K562 (cell line): ENCODE measurements at regions not wholly inside any gene's neighbourhood (a gene's known extent, or its start where the extent isn't known, plus 50 kb on each side); places are given as distances from the start of the nearest gene placed in this dataset.

Experiments used
- ATAC-seq: fragments of 200-7000 bp; cut with Tn5 transposase; 3 replicates; pipeline ENCODE4 v1.9.1; 2020; ENCODE audit warnings: moderate library complexity
- BruUV-seq: library from RNA; stranded (reverse); fragments of 400-500 nt; replicated peaks from 2 replicates; lab custom pipeline; 2021; lab: Mats Ljungman, UMichigan
- CTCF ChIA-PET: fragments of 300-600 bp; formaldehyde crosslinking; extraction: SDS; loops from one replicate; lab custom pipeline; 2021; ENCODE audit warnings: low intra/inter-chr PET ratio; lab: Yijun Ruan, JAX
- POLR2A ChIA-PET: fragments of 300-600, 350-650 bp; sonication (Branson Sonifier 250); formaldehyde crosslinking; extraction: SDS; loops from one replicate; lab custom pipeline; 2021; ENCODE audit warnings: antibody characterized with exemption, inconsistent platforms; lab: Yijun Ruan, JAX
- DNase-seq, 4 experiments: peaks; one replicate each; pipeline versions ENCODE4 v3.0.0 to v3.0.0-alpha.2; 2011 to 2018; ENCODE audit warnings: low spot score in 3 of 4, mixed read lengths in 3 of 4; ENCODE audit errors: extremely low read depth in 1 of 4
- FAIRE-seq: peaks from 2 replicates; lab custom pipeline; 2011; peaks lifted over from hg19 to GRCh38; lab: Jason Lieb, UNC
- H2AFZ ChIP-seq: 2 replicates; pipeline ENCODE4 v1.6.0; 2011; ENCODE audit warnings: low read depth, low read length, control low read depth, inconsistent platforms
- H3K27ac ChIP-seq: fragments of 200-600 bp; 3 replicates; pipeline ENCODE4 v1.8.0; 2011; ENCODE audit warnings: low read depth, mild to moderate bottlenecking, control low read depth, inconsistent platforms, low read length, moderate library complexity, mixed read lengths; ENCODE audit errors: extremely low read depth
- H3K27me3 ChIP-seq, 2 experiments: fragments of 300-600 bp in 1 of 2; 2 replicates in 1 of 2; 3 replicates in 1 of 2; pipeline versions ENCODE4 v1.6.0 to v1.8.0; 2011; ENCODE audit warnings: inconsistent platforms in 2 of 2, low read length in 2 of 2, mild to moderate bottlenecking in 1 of 2, mixed read lengths in 1 of 2, moderate library complexity in 1 of 2; ENCODE audit not compliant: control insufficient read depth in 2 of 2, insufficient read depth in 2 of 2
- H3K36me3 ChIP-seq: fragments of 300-600 bp; 3 replicates; pipeline ENCODE4 v1.8.0; 2011; ENCODE audit warnings: mild to moderate bottlenecking, low read length, inconsistent platforms; ENCODE audit not compliant: control insufficient read depth, insufficient read depth
- H3K4me1 ChIP-seq, 2 experiments: fragments of 200-600 bp in 1 of 2; replicated peaks in 1 of 2; 2 replicates in 1 of 2; 3 replicates in 1 of 2; pipeline versions ENCODE4 v1.5.1 to v1.8.0; 2011; ENCODE audit warnings: inconsistent platforms in 2 of 2, low read length in 2 of 2, mild to moderate bottlenecking in 1 of 2, mixed read lengths in 1 of 2, moderate library complexity in 1 of 2; ENCODE audit not compliant: control insufficient read depth in 2 of 2, insufficient read depth in 2 of 2
- H3K4me2 ChIP-seq: 2 replicates; pipeline ENCODE4 v1.6.1; 2011; ENCODE audit warnings: low read length, control low read depth, inconsistent platforms, mixed read lengths; ENCODE audit not compliant: insufficient read depth
- H3K4me3 ChIP-seq: fragments of 200-600 bp; sonication (generic), shearing (Covaris generic); 2 replicates; pipeline ENCODE4 v1.5.1; 2016; ENCODE audit warnings: control low read depth, inconsistent platforms
- H3K79me2 ChIP-seq: fragments of 200-600 bp; 3 replicates; pipeline ENCODE4 v1.8.0; 2011; ENCODE audit warnings: low read length, inconsistent platforms; ENCODE audit not compliant: control insufficient read depth, insufficient read depth
- H3K9ac ChIP-seq, 2 experiments: 2 replicates each; pipeline versions ENCODE4 v1.6.0 to v1.6.1; 2011; ENCODE audit warnings: low read depth in 2 of 2, low read length in 2 of 2, control low read depth in 1 of 2, inconsistent platforms in 1 of 2, mild to moderate bottlenecking in 1 of 2, mixed read lengths in 1 of 2; ENCODE audit not compliant: insufficient read depth in 1 of 2
- H3K9me1 ChIP-seq: one replicate; pipeline ENCODE4 v1.6.0; 2011; ENCODE audit warnings: inconsistent platforms, mild to moderate bottlenecking, low read length, moderate library complexity; ENCODE audit not compliant: control insufficient read depth, insufficient read depth
- H3K9me3 ChIP-seq: replicated peaks from 2 replicates; pipeline ENCODE4 v1.5.1; 2011; ENCODE audit warnings: low read depth, low read length, inconsistent platforms; ENCODE audit not compliant: control insufficient read depth, insufficient read depth
- H4K20me1 ChIP-seq: replicated peaks from 2 replicates; pipeline ENCODE4 v1.6.1; 2011; ENCODE audit warnings: low read length, inconsistent platforms, mixed read lengths; ENCODE audit not compliant: control insufficient read depth, insufficient read depth
- BACH1 ChIP-seq: fragments of 200-800 bp; sonication (Bioruptor generic); IDR thresholded peaks from 2 replicates; pipeline ENCODE4 v1.6.1; 2016; ENCODE audit warnings: missing genetic modification characterization, missing compliant biosample characterization
- CHD4 ChIP-seq: fragments of 200-600 bp; sonication (generic); IDR thresholded peaks from 3 replicates; pipeline ENCODE4 v1.6.1; 2012; ENCODE audit warnings: low read depth, mild to moderate bottlenecking, mixed read lengths, low read length, inconsistent platforms; ENCODE audit not compliant: insufficient read depth, insufficient replicate concordance, poor library complexity, severe bottlenecking
- DMBX1 ChIP-seq: fragments of 250-450 bp; sonication (Bioruptor Pico); IDR thresholded peaks from 2 replicates; pipeline ENCODE4 v1.8.0; 2022; ENCODE audit warnings: inconsistent platforms, mild to moderate bottlenecking, moderate library complexity, borderline replicate concordance
- EP400 ChIP-seq: fragments of 450-650 bp; IDR thresholded peaks from 2 replicates; pipeline ENCODE4 v1.6.1; 2017; ENCODE audit warnings: antibody characterized with exemption, mild to moderate bottlenecking, moderate library complexity
- ETS1 ChIP-seq: conservative IDR thresholded peaks from 2 replicates; pipeline ENCODE4 v1.6.1; 2011; ENCODE audit warnings: low read depth, mild to moderate bottlenecking, low read length; ENCODE audit not compliant: control insufficient read depth
- IRF9 ChIP-seq: fragments of 450-650 bp; IDR thresholded peaks from 2 replicates; pipeline ENCODE4 v1.6.1; 2016; ENCODE audit warnings: missing biosample characterization, missing genetic modification characterization
- MAFF ChIP-seq: IDR thresholded peaks from 2 replicates; pipeline ENCODE4 v1.6.1; 2012; ENCODE audit warnings: low read length, improper control_type of control experiment
- MBD2 ChIP-seq: sonication (generic); IDR thresholded peaks from 2 replicates; pipeline ENCODE4 v1.6.1; 2016; ENCODE audit warnings: low read depth, borderline replicate concordance
- NEUROD1 ChIP-seq: fragments of 150-350 bp; IDR thresholded peaks from 2 replicates; pipeline ENCODE4 v1.6.1; 2014; ENCODE audit warnings: borderline replicate concordance, low read length, low read depth; ENCODE audit not compliant: partially characterized antibody
- NR3C1 ChIP-seq: sonication (generic); formaldehyde crosslinking; IDR thresholded peaks from 2 replicates; pipeline ENCODE4 v1.8.1; 2022; ENCODE audit warnings: missing genetic modification reagents
- NUFIP1 ChIP-seq: fragments of 450-650 bp; IDR thresholded peaks from 2 replicates; pipeline ENCODE4 v1.6.1; 2018; ENCODE audit not compliant: partially characterized antibody
- PCBP2 ChIP-seq: fragments of 200-400 bp; formaldehyde crosslinking; IDR thresholded peaks from 2 replicates; pipeline ENCODE4 v1.6.1; 2018; ENCODE audit warnings: low read length, low read depth, mild to moderate bottlenecking, moderate library complexity; ENCODE audit not compliant: poor library complexity, severe bottlenecking
- TAL1 ChIP-seq: fragments of 450-650 bp; IDR thresholded peaks from 2 replicates; pipeline ENCODE4 v1.6.1; 2016; ENCODE audit warnings: mild to moderate bottlenecking
- UBTF ChIP-seq, 2 experiments: IDR thresholded peaks; 2 replicates each; pipeline ENCODE4 v1.6.1; 2012; ENCODE audit warnings: improper control_type of control experiment in 2 of 2, low read depth in 2 of 2, low read length in 2 of 2, borderline replicate concordance in 1 of 2
- ZNF184 ChIP-seq: sonication (generic); formaldehyde crosslinking; IDR thresholded peaks from 2 replicates; pipeline ENCODE4 v1.5.0; 2020; ENCODE audit warnings: missing genetic modification reagents
- ZNF224 ChIP-seq: sonication (generic); formaldehyde crosslinking; IDR thresholded peaks from 2 replicates; pipeline ENCODE4 v1.8.0; 2022; ENCODE audit warnings: mild to moderate bottlenecking, missing genetic modification reagents
- ZNF586 ChIP-seq: fragments of 450-650 bp; formaldehyde crosslinking; conservative IDR thresholded peaks from 2 replicates; pipeline ENCODE4 v1.4.0; 2020; ENCODE audit warnings: mild to moderate bottlenecking, moderate library complexity
- ZNF76 ChIP-seq: fragments of 250-450 bp; sonication (Bioruptor Pico); IDR thresholded peaks from 2 replicates; pipeline ENCODE4 v1.4.0; 2020; ENCODE audit warnings: mild to moderate bottlenecking, moderate library complexity, borderline replicate concordance
- WGBS: fragments of 100-300 bp; shearing (Covaris generic); methylation state at CpG from one replicate; pipeline ENCODE4 v1.1.6; 2016; ENCODE audit warnings: low coverage, mixed read lengths; ENCODE audit not compliant: insufficient coverage; ENCODE audit errors: missing lambda C conversion rate; 5-methylcytosine and 5-hydroxymethylcytosine counted together
- in situ Hi-C: fragments of 300-500 bp; cut with MboI; formaldehyde crosslinking; loops from 4 replicates; pipeline ENCODE4 v1.15.0; 2018; ENCODE audit warnings: inconsistent platforms, mixed read lengths
- intact Hi-C: fragments of 100-400 bp; cut with micrococcal nuclease; formaldehyde crosslinking; loops from 2 replicates; pipeline ENCODE4 v1.14.2; 2022

GRCh38 chrX:10828036-10828435, 207.7 kb upstream of the MID1 start:
- H2AFZ ChIP-seq, result no peak overlapping the region
- POLR2A ChIA-PET, result no interaction called here
- no peaks in the 10 kb centered on the region for H3K9me1 ChIP-seq
- H3K4me2 ChIP-seq, result no peak overlapping the region
- no TSS peak for BruUV-seq
- no peak for FAIRE-seq
- H3K4me3 ChIP-seq, result no peak overlapping the region
- no peak for ATAC-seq
- intact Hi-C loops (no loop called here), in situ Hi-C loops (no loop called here)
- H3K27ac ChIP-seq, result no peak overlapping the region
- H3K79me2 ChIP-seq, result no peaks in the 10 kb centered on the region
- H4K20me1 ChIP-seq, result no peaks in the 10 kb centered on the region
- CTCF ChIA-PET, result no interaction called here
- H3K36me3 ChIP-seq, result no peaks in the 10 kb centered on the region
- WGBS, result 27% methylated on average over 5 of the region's 5 CpGs
- no peak overlapping the region for H3K9ac ChIP-seq
- no peaks in the 10 kb centered on the region for H3K9me3 ChIP-seq
- no peaks in the 10 kb centered on the region; a peak in 1 of 5 replicates for H3K4me1 ChIP-seq
- TF ChIP-seq EP400 (no peak), DMBX1 (CRISPR knock-in tag) (no peak), IRF9 (tag) (no peak), NEUROD1 (no peak), ETS1 (no peak), ZNF76 (CRISPR knock-in tag) (no peak), ZNF184 (CRISPR knock-in tag) (no peak), NUFIP1 (no peak), TAL1 (no peak), BACH1 (tag) (no peak), CHD4 (no peak), MAFF (no peak), ZNF224 (CRISPR knock-in tag) (no peak), ZNF586 (no peak), UBTF (IDR thresholded peaks at IDR 0.05; ENCODE audit: borderline replicate concordance in 1 of 2, low read depth in 2 of 2, low read length in 2 of 2) (no peak), PCBP2 (no peak), NR3C1 (CRISPR knock-in tag) (no peak), MBD2 (no peak)
- H3K27me3 ChIP-seq, result no peaks in the 10 kb centered on the region
- DNase-seq, result no peak
